GM23248 (cell line): ENCODE measurements at regions not wholly inside any gene's neighbourhood (a gene's known extent, or its start where the extent isn't known, plus 50 kb on each side); places are given as distances from the start of the nearest gene placed in this dataset.

Experiments used
- EZH2 ChIP-seq: fragments of 200-600 bp; sonication (generic); IDR thresholded peaks from 2 replicates; pipeline ENCODE4 v1.6.1; 2018; ENCODE audit warnings: antibody characterized with exemption, mild to moderate bottlenecking; ENCODE audit not compliant: insufficient read depth, poor library complexity, severe bottlenecking
- EZH2phosphoT487 ChIP-seq: fragments of 200-600 bp; sonication (generic); IDR thresholded peaks from 2 replicates; pipeline ENCODE4 v1.6.1; 2018; ENCODE audit warnings: antibody characterized with exemption, moderate library complexity, mild to moderate bottlenecking, low read depth; ENCODE audit not compliant: insufficient read depth

GRCh38 chr12:58463051-58463450 lies 457.3 kb downstream of the LRIG3 start:
- TF ChIP-seq EZH2phosphoT487 (no peak), EZH2 (no peak)
